Epithelial cell of esophagus (primary cell): ENCODE measurements at regions not wholly inside any gene's neighbourhood (a gene's known extent, or its start where the extent isn't known, plus 50 kb on each side); places are given as distances from the start of the nearest gene placed in this dataset.

ENCODE experiments used
- DNase-seq: peaks from one replicate; pipeline ENCODE4 v3.0.0; 2010; ENCODE audit warnings: low read depth
- H3K4me3 ChIP-seq: 2 replicates; pipeline ENCODE4 v1.5.1; 2011; ENCODE audit warnings: mild to moderate bottlenecking, low read length, control low read depth
- CTCF ChIP-seq: IDR thresholded peaks from 2 replicates; pipeline ENCODE4 v1.5.1; 2011; ENCODE audit warnings: low read depth, mild to moderate bottlenecking, low read length, control low read depth, inconsistent platforms; ENCODE audit not compliant: insufficient read depth; ENCODE audit errors: missing control alignments

GRCh38 chrX:28085653-28086052, 104.4 kb upstream of the DCAF8L1 start:
- no peak overlapping the region for H3K4me3 ChIP-seq
- no peak for DNase-seq
- no peak for TF ChIP-seq CTCF

- peak; percentile 24 for DNase-seq
- no peak overlapping the region for H3K4me3 ChIP-seq
- TF ChIP-seq CTCF: no peak
These were observed 77.7 kb upstream of the DCAF8L1 start for GRCh38 chrX:28058901-28059300.

DNA sequence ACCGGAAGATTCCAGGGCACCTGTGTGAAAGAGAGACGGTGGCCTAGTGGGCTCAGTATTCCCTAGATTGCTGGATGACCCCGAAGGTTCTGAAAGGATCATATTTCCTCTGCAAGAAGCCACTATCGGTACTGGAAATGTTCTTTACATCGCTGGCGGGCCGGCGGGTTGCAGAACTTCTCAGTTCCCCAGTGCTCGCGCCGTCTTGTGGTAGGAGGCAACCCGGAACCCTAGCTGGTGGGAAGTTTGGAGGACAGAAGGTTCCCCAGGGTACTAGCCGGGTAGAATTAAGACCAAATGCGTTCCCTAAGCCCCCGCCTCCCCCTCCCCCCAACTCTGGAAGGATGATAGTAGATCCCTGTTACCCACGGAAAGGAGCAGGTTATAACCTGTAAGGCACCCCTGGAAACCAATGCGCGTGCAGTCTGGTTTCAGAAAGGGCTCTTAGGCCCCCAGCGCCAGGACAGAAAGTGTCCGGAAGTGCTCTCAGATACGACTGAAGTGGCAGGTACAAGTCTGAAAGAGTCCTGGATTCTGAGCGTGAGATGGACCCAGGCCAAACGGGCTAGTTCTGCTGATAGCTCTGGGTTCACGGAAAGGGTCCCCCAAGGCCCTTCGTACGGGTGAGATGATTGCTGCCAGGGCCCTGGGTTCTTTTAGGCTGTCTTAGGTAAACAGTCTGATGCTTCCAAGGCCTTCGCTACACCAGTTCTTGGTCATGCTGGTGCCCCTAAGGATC, 61.7 kb upstream of the DCAF8L1 start:
- no peak overlapping the region for H3K4me3 ChIP-seq
- TF ChIP-seq CTCF: no peak
- no peak for DNase-seq

DNA sequence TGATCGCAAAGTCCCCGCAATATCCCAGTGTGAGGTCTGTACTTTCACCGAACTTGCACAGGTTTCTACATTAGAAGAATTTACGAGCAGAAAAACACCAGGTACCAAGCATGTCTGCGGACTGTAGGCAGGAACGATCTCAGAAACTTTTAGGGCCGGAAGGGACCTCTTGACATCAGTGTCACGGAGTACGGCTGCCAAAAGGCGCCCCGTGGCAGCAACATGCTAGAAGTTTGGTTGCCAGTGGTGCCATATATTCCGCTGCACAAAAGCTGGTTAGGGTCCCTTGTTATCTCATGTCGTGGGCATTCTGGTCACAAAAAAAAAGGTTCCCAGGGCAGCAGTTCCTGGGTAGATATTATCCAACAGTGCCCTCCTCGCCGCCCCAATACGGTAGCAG, 61.0 kb upstream of the DCAF8L1 start:
- H3K4me3 ChIP-seq: no peak overlapping the region
- no peak for DNase-seq
- no peak for TF ChIP-seq CTCF

DNA sequence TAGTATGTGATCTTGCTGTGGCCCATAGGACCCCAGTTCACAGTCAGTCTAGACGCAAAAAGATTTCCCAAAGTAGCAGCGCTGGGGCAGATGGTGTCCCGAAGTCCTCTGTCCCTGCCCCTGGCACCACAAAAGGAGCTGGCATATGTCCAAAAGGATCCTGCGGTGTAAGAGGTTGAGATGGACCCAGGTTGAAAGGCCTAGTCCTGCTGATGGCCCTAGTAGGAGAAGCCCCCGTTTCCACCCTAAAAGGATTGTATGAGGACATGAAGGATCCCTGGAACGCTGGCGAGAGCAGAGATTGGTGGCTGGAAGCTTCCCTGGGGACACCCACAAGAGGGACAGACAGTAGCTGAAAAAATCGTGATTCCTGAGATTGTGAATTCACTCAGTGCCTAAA, 58.0 kb upstream of the DCAF8L1 start:
- no peak for TF ChIP-seq CTCF
- no peak for DNase-seq
- no peak overlapping the region for H3K4me3 ChIP-seq
